GM21423 (cell line): ENCODE measurements at regions not wholly inside any gene's neighbourhood (a gene's known extent, or its start where the extent isn't known, plus 50 kb on each side); places are given as distances from the start of the nearest gene placed in this dataset.
"Not testable (repeated sequence)": the region's sequence is repeated elsewhere in the genome, so short reads cannot be mapped to it uniquely, and the experiment has no call there.

ENCODE experiments used
- ATAC-seq: cut with Tn5 transposase; IDR thresholded peaks from one replicate; pipeline ENCODE4 v1.9.1; 2021; ENCODE audit warnings: mild to moderate bottlenecking, moderate library complexity; ENCODE audit not compliant: unreplicated experiment

DNA sequence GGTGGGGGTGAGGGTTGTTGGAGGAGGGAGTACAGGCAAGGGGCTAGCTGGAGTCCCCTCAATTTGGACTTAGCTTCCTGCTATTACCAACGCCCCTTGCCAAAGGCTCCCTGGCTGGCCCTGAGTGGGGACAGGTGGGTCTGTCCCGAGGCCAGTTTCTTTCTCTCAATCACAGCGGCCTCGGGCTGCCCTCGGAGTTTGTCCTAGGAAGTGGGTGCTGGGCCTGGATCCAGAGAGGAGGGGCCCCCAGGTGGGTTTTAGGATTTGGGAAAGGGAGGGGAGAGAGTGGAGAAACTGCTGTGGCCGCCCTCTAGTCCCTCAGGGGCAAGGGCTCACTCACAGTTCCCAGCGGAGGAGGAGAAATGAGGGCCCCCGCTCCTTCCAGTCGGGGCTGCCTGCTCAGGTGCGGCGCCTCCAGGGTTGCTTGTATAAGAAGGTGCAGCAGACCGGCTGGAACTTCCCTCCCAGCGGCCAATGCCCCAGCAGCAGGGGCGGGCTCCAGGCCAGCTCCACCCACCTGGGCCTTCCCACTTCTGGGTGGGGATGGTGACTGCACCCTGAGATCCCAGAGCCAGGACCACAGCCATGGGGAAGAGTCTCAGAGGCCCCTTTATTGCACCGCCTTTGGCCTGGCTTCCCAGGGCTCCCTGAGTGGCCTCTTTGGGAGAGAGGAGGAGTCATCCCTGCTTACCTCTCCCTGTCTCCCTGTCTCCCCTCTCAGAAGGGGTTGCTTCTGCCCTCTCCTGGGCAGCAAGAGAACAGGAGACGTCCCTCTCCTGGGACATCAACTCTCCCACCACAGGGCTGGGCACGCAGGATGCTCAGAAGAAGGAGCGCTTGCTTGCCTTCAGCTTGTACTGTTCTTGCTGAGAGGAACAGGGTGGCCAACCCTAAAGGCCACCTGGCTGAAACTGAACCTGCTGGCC, 112.0 kb upstream of the SMURF2 start:
- ATAC-seq: no peak

DNA sequence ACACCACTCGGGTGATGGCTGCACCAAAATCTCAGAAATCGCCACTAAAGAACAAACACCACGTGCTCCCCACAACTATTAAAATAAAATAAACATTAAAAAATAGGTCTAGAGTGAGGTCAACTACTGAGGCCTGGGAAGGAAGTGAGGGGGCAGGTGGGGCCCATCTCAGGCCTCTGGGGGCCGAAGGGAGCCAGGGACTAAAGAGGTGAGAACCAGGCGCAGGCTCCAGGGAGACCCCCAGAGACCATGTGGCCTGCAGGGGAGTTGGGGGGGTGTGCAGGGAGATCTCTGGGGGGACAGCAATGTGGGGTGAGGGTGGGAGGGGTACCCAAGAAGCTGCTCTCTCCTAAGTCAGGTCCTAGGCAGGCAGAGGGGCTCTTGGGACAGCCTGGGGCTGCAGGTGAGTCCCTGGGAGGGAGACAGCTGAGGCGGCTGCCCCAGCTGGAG, 111.3 kb upstream of the SMURF2 start:
- no peak for ATAC-seq

DNA sequence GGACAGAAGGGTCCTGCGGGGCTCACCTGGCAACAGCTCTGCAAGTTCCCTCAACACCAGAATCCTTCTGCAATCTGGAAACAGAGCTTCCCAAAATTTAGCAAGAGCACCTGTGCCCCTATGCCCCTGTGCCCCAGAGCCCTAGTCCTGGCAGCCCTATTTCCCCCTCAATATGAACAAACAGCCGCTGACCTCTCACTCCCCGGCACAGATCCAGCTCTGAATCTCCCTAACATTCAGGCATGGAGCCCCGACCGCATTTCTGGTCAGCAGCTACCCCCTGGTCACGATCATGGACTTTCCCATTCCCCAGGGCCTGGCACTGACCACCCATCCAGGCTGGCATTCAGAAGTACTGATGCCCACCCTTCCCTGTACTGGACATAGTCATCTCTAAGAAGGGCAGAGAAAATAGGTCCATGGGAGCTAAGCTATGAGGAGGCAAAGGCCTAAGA, 110.8 kb upstream of the SMURF2 start:
- no peak for ATAC-seq

DNA sequence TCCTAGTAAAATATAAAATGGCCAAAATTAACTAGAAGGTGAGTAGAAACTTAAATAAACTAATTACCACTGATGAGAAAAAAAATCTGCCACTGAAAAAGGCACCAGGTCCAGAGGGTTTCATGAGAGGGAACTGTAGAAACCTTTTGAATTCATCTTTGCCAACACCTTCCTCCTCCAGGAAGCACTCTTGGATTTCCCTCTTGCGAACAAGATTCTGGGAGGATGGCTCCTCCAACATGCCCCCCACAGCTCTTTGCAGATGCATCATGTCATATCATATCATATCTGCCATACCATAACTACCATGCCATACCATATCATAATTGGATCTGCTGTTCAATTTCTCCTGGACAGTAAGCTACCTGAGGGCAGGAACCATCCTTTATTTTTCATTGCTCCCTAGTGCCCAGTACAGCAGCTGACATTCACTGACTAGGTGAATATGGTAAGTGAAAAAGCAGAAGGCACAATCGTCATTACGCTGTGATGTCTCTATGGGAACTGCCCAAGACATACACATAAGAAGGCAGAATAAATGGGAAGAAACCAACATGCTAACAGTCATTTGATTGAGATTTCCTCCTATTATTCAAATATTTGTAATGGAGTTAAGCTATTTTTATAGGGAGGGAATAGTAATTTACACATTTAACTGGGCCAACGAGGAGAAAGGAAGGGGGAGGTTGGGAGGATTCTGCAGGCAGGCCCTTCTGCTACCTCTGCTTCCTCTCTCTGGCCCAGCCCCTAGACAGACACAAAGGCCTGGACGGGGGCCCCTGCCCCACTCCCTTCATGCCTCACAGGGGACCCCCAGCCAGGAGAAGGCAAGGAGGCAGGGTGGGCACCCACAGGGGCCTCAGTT, 110.1 kb upstream of the SMURF2 start:
- ATAC-seq: no peak

DNA sequence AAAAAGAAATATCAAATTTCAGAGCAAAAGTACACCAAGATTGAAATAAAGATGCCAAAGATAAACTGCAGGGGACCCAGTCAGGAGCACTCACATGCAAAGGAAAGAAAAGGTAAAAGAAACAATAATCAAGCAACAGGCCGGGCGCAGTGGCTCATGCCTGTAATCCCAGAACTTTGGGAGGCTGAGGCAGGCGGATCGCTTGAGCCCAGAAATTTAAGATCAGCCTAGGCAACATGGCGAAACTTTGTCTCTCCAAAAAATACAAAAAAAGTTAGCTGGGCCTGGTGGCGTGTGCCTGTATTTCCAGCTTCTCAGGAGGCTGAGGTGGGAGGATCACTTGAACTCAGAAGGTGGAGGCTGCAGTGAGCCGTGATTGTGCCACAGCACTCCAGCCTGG, 107.6 kb upstream of the SMURF2 start:
- no peak for ATAC-seq

DNA sequence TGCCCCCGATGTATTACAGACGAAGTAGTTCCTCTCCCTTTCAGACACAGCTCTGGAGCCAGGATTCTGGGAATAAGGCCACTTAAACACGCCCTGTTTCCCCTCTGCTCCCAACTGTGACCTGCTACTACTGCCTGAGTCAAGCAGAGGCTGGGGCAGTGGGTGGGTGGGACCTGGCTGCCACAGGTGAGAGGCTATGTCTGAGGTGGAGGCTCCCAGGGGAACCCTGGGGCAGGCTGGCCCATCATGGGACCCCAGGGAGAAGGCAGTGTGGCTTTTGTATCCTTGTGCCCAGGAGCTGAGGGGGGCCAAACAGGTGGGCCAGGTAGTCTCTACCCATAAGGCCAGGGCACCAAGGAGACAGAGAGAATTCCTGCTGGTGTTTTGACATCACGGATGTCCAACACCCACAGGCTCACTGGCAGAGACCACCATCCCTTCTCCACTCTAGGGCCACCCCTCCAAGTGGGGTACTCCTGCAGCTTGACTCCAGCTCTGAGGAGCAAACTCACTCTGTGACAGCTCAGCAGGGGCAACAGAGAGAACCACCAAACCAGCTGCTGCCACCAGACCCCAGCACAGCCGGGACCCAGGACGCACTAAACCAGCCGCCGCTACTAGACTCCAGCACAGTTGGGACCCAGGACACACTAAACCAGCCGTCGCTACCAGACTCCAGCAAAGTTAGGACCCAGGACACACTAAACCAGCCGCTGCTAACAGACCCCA, 105.3 kb upstream of the SMURF2 start:
- ATAC-seq: no peak

DNA sequence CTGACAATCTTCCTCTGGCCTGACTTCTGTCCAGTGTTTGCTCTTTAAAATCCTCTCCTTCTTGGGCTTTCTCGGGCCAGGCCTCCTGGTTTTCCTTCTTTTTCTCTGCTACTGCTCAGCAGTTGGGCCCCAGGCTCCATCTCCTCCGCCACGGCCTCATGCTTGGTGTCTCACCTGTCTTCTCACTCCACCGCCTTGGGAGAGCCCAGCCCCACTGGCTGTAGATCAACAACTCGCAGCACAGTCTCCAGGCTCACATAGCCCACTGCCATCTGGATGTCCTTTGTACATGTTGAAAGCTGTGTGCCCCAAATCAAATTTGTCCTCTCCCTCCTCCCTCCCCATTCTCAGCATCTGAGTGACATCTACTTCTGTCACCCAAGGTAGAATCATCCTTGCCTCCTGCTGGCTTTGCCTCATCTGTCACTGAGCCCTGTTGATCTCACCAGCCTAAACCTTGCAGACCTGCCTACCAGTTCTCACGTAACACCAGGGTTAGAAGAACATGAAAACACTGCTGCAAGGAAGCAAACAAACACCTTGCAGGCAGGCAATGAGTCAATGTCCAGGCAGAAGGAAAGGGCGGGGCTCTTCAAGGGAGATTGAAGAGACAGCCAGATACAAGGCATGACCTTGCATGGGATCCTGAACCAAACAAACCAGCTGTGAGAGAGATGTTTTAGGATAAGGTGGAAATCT, 103.2 kb upstream of the SMURF2 start:
- no peak for ATAC-seq

DNA sequence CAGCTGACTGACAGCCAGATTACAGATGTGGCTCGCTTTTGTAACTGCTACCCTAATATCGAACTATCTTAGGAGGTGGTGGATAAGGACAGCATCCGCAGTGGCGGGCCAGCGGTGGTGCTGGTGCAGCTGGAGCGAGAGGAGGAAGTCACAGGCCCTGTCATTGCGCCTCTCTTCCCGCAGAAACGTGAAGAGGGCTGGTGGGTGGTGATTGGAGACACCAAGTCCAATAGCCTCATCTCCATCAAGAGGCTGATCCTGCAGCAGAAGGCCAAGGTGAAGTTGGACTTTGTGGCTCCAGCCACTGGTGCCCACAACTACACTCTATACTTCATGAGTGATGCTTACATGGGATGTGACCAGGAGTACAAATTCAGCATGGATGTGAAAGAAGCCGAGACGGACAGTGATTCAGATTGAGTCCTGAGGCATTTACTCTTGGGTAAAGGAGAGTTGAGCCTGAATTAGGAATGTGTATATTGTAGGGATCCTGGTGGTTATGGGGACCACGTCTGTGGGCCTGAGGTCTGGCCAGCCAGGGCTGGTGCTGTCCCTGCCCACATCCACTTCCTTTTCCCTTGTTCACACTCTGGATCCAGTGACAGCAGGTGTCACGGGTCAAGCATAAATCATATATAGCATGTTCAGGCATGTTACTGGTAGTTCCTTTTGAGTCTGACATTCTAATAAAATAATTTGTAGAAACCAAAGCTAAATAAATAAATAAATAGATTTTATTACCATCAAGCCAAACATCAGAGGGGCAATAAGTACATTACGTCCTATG, 89.0 kb upstream of the SMURF2 start:
- ATAC-seq: no peak

DNA sequence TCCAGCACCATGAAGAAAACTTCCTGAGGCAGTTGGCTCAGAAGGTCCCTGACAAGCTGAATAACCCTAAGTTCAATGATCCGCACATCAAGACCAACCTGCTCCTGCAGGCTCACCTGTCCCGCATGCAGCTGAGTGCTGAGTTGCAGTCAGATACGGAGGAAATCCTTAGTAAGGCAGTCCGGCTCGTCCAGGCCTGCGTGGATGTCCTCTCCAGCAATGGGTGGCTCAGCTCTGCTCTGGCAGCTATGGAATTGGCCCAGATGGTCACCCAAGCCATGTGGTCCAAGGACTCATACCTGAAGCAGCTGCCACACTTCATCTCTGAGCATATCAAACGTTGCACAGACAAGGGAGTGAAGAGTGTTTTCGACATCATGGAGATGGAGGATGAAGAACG, 88.4 kb upstream of the SMURF2 start:
- no peak for ATAC-seq

DNA sequence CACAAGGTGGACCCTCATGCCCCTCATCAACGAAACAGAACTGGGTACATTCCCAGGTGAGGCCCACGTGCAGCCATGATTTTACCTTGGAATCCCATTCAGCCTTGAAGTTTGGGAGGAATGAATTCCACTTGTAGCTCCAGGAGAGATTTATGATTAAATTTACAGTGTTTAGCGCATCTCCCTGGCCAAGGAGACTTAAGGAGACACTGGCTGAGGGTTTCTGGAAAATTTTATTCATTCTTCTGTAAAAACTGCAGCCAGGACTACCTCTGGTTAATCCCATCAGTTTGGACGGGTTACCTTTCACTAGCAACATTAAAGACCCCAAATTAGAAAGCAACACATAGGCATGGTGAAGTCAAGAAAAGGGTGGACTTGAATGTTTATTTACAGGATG, 87.2 kb upstream of the SMURF2 start:
- no peak for ATAC-seq

DNA sequence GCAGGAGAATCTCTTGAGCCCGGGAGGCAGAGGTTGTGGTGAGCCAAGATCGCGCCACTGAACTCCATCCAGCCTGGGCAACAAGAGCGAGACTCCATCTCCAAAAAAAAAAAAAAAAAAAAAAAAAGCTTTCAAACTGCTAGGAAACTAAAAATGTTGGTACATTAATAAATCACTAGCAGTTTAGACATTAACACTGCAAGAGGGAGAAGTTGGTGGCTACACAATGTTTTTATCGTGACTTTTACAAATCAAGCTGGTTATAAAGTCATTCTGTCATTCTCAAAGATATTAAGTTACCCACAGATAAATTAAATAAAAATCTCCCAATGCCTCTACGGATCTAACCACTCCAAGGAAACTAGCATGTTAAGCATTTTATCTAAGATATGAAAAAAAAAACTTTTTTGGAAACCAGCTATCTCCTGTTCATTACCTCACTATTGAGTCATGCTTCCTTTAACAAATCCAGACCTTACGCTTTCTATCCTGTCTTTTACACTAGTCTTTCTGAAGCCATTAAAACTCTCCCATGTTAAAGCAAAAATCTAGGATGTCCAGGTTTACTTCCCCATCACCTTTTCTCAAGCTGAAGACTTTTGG, 85.9 kb upstream of the SMURF2 start:
- no peak for ATAC-seq

DNA sequence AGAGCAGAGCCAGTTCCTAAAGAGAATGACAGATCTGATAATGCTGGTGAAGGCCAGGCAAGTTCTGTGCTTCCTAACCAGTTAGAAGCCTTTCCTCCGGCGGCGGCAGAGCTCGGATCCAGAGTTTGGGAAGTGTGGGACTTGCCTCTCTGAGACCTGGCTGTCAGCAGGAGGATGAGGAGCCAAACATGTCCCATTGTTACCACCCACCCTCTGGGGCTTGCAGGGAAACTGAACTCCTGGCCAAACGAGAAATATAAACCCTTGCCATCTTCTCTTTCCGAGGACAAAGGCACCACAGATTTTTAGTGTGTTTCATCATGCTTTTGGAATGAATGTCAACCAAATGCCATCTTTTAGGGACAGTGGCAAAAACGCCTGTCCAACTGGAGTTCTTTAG, 80.2 kb upstream of the SMURF2 start:
- ATAC-seq: no peak

DNA sequence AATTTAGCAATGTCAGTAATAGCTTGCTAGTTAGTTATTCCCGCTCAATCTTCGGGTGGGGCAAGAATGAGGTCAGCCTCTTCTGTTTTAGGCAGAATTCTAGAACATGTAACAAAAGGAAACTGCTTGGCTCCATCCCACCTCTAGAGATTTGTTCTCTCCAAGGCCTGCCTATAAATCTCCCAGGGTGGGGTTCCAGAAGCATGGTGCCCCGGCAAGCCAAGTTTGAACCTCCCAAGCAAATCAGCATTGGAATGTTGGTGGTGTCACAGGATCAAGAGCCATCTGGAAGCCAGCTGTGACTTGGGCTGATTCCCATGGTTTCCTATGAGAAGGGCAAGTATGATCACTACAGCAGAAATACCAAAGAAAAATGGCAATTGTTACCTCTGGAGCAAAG, 79.8 kb upstream of the SMURF2 start:
- ATAC-seq: not testable (repeated sequence)

DNA sequence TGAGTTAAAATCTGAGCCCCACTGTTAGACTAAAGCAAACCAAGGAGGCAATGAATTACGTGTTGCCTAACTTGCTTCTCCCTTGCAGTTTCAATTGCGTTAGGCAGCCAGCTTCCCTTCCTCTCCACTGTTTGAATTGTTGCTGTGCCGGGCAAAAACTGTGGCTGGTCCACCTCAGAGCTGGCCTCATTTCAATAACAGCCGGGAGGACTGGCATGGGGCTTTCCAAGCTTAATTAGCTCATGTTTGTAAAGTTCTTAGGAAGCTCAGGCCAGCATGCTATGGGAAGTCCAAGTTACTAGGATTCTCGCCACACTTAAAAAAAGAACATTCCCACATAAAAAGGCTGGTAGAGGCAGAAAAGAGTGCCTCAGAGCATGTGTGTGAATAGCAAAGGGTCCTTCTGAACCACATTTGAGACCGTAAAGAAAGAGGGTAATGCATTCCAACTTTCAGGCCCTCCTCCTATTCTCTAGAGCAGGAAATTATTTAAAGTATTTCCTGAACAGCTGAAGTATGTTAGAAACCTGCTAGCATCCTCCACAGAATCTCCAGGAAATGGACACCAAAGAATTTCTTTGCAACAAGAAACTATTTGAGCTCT, 79.0 kb upstream of the SMURF2 start:
- ATAC-seq: no peak

DNA sequence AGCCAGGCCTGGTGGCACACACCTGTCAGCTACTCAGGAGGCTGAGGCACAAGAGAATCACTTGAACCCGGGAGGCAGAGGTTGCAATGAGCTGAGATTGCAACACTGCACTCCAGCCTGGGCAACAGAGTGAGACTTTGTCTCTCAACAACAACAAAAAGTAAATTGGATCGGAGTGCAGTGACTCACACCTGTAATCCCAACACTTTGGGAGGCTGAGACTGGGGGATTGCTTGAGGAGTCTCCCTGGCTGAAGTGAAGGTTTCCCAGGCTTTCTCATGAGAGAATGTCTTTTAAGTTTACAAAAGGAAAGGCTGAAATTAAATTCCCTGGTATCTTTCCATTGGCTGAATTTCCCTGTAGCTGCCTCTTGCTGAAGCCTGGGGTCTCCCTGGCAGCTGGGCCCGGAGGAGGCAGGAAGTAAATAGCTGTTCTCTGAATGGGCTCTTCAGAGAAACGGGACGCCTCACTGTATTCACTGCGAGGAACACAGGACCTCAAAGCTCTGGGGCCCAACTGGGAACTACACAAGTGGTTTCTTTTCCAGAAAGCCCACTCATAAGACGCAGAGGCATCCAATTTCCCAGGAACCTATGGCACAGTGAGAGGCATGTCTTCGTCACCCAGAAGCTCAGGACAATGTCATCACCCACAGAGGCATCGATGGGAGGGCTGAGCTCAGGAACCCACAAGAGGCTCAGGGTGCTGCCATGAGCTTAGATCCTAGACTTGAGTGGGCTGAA, 77.4 kb upstream of the SMURF2 start:
- no peak for ATAC-seq

DNA sequence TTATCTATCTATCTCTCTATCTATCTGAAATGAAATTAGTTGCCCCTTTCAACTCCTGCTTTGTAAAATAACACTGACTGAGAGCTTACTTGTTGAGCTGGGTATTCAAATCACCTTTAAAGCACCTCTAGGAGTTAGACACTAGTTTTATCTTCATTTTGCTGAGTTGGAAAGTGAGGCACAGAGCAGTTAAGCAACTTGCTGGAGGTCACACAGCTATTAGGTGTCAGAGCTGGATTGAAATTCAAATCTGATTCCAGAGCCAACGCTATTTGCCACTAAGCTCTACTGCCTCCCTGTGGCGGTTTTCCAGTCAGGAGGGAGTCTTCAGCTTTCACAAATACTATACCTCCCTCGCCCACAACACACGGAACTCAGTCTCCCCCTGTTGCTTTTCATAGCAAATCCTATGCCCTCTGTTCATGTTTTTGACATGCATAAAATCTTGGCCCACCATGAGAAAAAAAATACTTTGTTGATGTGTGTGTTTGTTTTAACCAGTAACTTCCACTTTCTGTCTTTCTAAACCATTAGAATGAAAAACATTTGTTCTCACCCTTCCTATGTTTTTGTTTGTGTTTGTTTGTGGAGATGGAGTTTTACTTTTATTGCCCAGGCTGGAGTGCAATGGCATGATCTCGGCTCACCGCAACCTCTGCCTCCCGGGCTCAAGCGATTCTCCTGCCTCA, 74.8 kb upstream of the SMURF2 start:
- no peak for ATAC-seq

DNA sequence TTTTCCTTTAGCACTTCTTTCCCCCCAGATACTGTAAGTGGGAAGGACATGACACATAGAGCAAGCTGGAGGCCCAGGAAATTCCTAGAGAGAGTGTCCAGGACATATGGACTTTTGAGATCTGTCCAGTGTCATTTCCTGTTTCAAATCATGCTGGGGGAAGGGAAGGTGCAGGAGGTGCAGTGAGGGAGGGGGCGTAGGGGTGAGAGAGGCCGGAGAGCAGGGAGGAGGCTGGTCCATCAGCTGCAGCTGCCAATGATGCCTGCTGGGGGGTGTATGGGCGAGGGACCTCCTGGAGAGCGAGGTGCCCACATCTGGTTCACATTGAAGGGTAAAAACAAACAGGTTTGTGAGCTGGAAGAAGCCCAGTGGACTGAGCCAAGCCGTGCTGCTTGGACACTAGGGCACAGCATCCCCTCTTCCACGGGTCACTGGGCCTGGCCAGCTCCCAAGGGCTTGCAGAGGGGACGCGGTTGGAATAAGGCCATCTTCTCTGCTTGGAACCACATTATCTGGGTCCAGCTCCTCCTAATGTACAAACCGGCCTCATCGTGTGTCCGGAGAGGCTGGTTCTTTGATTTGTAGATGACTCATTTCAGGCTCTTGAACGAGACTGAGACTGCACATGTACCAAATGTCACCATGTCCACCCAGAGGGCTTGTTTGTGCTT, 70.4 kb upstream of the SMURF2 start:
- no peak for ATAC-seq
